HepG2 (cell line): ENCODE measurements at regions not wholly inside any gene's neighbourhood (a gene's known extent, or its start where the extent isn't known, plus 50 kb on each side); places are given as distances from the start of the nearest gene placed in this dataset.

Experiments used
- CCAR2 ChIP-seq: fragments of 200-400 bp; formaldehyde crosslinking; optimal IDR thresholded peaks from 2 replicates; pipeline ENCODE3; 2018; ENCODE audit warnings: low read depth, mild to moderate bottlenecking, low read length, moderate library complexity
- KLF11 ChIP-seq: IDR thresholded peaks from 2 replicates; pipeline ENCODE4 v1.6.1; 2016; ENCODE audit warnings: missing compliant biosample characterization
- LBX2 ChIP-seq: sonication (generic); formaldehyde crosslinking; IDR thresholded peaks from 2 replicates; pipeline ENCODE4 v1.5.0; 2020; ENCODE audit warnings: missing genetic modification reagents, mild to moderate bottlenecking, borderline replicate concordance
- NCOA2 ChIP-seq: sonication (generic); formaldehyde crosslinking; IDR thresholded peaks from 2 replicates; pipeline ENCODE4 v1.8.0; 2022; ENCODE audit warnings: inconsistent platforms
- NR1H2 ChIP-seq: sonication (generic); formaldehyde crosslinking; IDR thresholded peaks from 2 replicates; pipeline ENCODE4 v1.8.1; 2022; ENCODE audit warnings: low read depth, missing genetic modification reagents, borderline replicate concordance
- SATB2 ChIP-seq: sonication (generic); formaldehyde crosslinking; IDR thresholded peaks from 2 replicates; pipeline ENCODE4 v1.5.0; 2020; ENCODE audit warnings: missing genetic modification reagents
- SNAPC4 ChIP-seq: sonication (generic); formaldehyde crosslinking; IDR thresholded peaks from 2 replicates; pipeline ENCODE4 v1.4.0; 2020; ENCODE audit warnings: mild to moderate bottlenecking, missing genetic modification reagents
- TEF ChIP-seq: sonication (generic); formaldehyde crosslinking; IDR thresholded peaks from 2 replicates; pipeline ENCODE4 v1.5.0; 2020; ENCODE audit warnings: missing genetic modification reagents
- USF2 ChIP-seq, 2 experiments: sonication (generic) in 1 of 2; formaldehyde crosslinking in 1 of 2; IDR thresholded peaks; 2 replicates each; pipeline versions ENCODE4 v1.5.1 to v1.6.1; 2011 to 2020; ENCODE audit warnings: borderline replicate concordance in 1 of 2, low read depth in 1 of 2, low read length in 1 of 2, mild to moderate bottlenecking in 1 of 2, missing genetic modification reagents in 1 of 2, moderate library complexity in 1 of 2
- ZNF24 ChIP-seq: fragments of 450-650 bp; IDR thresholded peaks from 2 replicates; pipeline ENCODE4 v1.6.1; 2017; ENCODE audit warnings: antibody characterized with exemption, mild to moderate bottlenecking
- ZNF616 ChIP-seq: sonication (generic); formaldehyde crosslinking; IDR thresholded peaks from 2 replicates; pipeline ENCODE4 v1.5.0; 2020; ENCODE audit warnings: low read depth, mild to moderate bottlenecking, missing genetic modification reagents
- ZNF619 ChIP-seq: sonication (generic); formaldehyde crosslinking; IDR thresholded peaks from 2 replicates; pipeline ENCODE4 v1.4.0; 2020; ENCODE audit warnings: mild to moderate bottlenecking, missing genetic modification reagents
- TF ChIP-seq, protein P1 (sequence below): IDR thresholded peaks from 2 replicates; pipeline ENCODE4 v1.6.1; 2016; ENCODE audit warnings: low read depth, missing genetic modification reagents, missing compliant biosample characterization
- TF ChIP-seq, protein P2 (sequence below): IDR thresholded peaks from 2 replicates; pipeline ENCODE4 v1.6.1; 2018; ENCODE audit warnings: missing genetic modification reagents, mild to moderate bottlenecking, missing compliant biosample characterization

GRCh38 chr6:1228754-1229191, 83.1 kb upstream of the FOXQ1 start (continued):
- TF ChIP-seq SNAPC4 (CRISPR knock-in tag) (0 out of 2 replicates have a peak, but pooled peaks have one; percentile 10), USF2 (IDR thresholded peaks at IDR 0.05; ENCODE audit: low read depth, low read length) (no peak), USF2 (CRISPR knock-in tag; IDR thresholded peaks at IDR 0.05; ENCODE audit: borderline replicate concordance) (no peak), LBX2 (no peak), SATB2 (no peak), ZNF616 (no peak), ZNF24 (no peak), ZNF619 (no peak), KLF11 (0 out of 2 replicates have a peak, but pooled peaks have one; percentile 88), NCOA2 (CRISPR knock-in tag) (no peak), TEF (no peak), NR1H2 (CRISPR knock-in tag) (no peak), CCAR2 (no peak)
- TF ChIP-seq, protein P1, sequence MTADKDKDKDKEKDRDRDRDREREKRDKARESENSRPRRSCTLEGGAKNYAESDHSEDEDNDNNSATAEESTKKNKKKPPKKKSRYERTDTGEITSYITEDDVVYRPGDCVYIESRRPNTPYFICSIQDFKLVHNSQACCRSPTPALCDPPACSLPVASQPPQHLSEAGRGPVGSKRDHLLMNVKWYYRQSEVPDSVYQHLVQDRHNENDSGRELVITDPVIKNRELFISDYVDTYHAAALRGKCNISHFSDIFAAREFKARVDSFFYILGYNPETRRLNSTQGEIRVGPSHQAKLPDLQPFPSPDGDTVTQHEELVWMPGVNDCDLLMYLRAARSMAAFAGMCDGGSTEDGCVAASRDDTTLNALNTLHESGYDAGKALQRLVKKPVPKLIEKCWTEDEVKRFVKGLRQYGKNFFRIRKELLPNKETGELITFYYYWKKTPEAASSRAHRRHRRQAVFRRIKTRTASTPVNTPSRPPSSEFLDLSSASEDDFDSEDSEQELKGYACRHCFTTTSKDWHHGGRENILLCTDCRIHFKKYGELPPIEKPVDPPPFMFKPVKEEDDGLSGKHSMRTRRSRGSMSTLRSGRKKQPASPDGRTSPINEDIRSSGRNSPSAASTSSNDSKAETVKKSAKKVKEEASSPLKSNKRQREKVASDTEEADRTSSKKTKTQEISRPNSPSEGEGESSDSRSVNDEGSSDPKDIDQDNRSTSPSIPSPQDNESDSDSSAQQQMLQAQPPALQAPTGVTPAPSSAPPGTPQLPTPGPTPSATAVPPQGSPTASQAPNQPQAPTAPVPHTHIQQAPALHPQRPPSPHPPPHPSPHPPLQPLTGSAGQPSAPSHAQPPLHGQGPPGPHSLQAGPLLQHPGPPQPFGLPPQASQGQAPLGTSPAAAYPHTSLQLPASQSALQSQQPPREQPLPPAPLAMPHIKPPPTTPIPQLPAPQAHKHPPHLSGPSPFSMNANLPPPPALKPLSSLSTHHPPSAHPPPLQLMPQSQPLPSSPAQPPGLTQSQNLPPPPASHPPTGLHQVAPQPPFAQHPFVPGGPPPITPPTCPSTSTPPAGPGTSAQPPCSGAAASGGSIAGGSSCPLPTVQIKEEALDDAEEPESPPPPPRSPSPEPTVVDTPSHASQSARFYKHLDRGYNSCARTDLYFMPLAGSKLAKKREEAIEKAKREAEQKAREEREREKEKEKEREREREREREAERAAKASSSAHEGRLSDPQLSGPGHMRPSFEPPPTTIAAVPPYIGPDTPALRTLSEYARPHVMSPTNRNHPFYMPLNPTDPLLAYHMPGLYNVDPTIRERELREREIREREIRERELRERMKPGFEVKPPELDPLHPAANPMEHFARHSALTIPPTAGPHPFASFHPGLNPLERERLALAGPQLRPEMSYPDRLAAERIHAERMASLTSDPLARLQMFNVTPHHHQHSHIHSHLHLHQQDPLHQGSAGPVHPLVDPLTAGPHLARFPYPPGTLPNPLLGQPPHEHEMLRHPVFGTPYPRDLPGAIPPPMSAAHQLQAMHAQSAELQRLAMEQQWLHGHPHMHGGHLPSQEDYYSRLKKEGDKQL (CRISPR knock-in tag), result peak; percentile 11; the same call in 1 of the 2 replicates
- TF ChIP-seq, protein P2, sequence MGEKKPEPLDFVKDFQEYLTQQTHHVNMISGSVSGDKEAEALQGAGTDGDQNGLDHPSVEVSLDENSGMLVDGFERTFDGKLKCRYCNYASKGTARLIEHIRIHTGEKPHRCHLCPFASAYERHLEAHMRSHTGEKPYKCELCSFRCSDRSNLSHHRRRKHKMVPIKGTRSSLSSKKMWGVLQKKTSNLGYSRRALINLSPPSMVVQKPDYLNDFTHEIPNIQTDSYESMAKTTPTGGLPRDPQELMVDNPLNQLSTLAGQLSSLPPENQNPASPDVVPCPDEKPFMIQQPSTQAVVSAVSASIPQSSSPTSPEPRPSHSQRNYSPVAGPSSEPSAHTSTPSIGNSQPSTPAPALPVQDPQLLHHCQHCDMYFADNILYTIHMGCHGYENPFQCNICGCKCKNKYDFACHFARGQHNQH (CRISPR knock-in tag), result no peak
